ENCODE measurements at regions not wholly inside any gene's neighbourhood (a gene's known extent, or its start where the extent isn't known, plus 50 kb on each side); places are given as distances from the start of the nearest gene placed in this dataset.

DNA sequence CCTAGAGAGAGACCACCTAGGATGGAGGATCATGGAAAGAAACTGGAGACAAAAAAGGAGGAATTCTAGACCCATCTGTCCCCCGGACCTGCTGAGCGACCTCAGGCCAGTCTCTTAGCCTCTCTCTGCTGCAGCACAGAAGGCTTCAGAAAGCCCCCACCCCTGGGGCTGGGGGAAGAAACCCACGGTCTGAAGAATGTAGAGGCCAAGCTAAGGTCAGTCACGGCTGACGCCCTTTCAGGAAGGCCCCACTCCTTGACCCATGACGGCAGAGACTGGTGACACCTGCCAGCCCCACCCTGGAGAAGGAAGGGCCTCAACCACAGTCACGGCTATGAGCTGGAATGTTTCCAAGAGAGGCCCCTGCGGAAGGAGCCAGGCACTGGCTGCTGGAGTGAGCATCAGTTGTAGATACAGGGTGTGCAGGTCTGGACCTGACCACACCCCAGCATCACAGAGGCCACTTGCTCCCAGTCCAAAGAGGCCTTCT is 120.5 kb upstream of the BOD1 start:
- TF ChIP-seq, protein P1, sequence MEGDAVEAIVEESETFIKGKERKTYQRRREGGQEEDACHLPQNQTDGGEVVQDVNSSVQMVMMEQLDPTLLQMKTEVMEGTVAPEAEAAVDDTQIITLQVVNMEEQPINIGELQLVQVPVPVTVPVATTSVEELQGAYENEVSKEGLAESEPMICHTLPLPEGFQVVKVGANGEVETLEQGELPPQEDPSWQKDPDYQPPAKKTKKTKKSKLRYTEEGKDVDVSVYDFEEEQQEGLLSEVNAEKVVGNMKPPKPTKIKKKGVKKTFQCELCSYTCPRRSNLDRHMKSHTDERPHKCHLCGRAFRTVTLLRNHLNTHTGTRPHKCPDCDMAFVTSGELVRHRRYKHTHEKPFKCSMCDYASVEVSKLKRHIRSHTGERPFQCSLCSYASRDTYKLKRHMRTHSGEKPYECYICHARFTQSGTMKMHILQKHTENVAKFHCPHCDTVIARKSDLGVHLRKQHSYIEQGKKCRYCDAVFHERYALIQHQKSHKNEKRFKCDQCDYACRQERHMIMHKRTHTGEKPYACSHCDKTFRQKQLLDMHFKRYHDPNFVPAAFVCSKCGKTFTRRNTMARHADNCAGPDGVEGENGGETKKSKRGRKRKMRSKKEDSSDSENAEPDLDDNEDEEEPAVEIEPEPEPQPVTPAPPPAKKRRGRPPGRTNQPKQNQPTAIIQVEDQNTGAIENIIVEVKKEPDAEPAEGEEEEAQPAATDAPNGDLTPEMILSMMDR (IDR thresholded peaks at IDR 0.05; ENCODE audit: poor library complexity): no peak
- TF ChIP-seq EZH2 (IDR thresholded peaks at IDR 0.05; ENCODE audit: borderline replicate concordance) (no peak), EZH2phosphoT487 (IDR thresholded peaks at IDR 0.05; ENCODE audit: low read depth, severe bottlenecking, unreplicated experiment) (no peak)

All from hepatocyte (in vitro differentiated cells).